ENCODE measurements at regions not wholly inside any gene's neighbourhood (a gene's known extent, or its start where the extent isn't known, plus 50 kb on each side); places are given as distances from the start of the nearest gene placed in this dataset.

GRCh38 chr6:144855375-144855774 is 570.2 kb downstream of the UTRN start:
- no peak for DNase-seq

DNA sequence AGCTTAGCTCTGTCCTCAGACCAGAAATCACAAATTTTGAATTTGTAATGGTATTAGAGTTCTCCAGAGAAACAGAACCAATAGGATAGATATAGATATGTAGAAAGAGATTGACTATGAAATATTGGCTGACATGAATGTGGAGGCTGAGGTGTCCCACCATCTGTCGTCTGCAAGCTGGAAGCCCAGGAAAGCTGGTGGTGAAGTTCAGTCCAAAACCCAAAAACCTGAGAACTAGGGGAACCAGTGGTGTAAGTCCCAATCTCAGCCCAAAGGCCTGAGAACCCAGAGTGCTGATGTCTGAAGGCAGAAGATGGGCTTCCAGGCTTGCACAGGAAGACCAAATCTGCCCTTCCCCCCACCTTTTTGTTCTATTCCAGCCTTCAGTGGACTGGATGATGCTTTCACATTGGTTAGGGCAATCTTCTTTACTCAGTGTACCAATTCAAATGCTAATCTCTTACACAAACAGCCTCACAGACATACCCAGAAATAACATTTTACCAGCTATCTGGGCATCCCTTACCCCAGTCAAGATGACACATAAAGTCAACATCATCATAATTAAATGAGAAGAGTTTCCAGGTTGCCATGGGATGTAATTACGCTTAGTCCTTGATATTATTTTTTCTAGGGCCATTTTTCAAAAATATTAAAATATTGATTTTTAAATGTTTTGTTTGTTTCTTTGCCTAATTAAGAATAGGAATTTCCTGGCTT is 570.8 kb downstream of the UTRN start:
- no peak for DNase-seq

- no peak for DNase-seq
These were observed 571.5 kb downstream of the UTRN start for GRCh38 chr6:144856622-144857021.

DNA sequence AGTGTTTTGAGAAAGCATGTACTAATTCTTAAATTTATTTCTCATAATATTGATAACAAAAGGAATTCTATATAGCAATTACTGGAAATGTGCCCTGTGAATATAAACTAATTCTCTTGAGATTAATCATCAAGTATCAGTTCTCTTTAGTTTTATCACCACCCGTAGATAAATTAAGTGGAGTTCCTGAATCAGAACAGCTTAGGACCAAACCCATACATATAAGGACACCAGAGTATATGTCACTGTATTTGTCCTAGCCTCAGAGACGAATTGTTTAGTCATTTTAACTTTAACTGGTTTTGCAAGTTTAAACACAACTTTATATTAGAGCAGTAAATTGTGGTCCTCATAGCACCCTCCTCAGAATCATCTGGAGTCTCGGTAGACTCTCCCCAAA is 572.0 kb downstream of the UTRN start:
- DNase-seq = no peak

GRCh38 chr6:144862769-144863168 is 577.6 kb downstream of the UTRN start:
- DNase-seq = no peak

GRCh38 chr6:144867761-144868160 is 582.6 kb downstream of the UTRN start:
- no peak for DNase-seq

DNA sequence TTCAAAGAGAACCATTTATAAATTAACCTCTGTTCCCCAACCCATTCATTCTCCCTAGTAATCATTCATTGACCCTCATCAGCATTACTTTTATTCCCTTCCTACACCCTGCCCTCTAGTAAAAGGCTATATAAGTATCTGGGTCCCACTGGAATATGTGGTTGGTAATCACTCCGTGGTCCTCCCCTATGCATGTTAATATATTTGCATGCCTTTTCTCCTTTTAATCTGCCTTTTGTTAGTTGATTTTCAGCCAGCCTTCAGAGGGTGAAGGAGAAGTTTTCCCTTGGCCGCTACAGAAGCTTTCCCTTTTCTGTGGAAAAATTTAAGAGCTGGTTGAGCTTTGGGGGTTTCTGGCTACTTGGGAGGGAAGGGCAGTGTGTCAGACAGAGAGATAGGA is 585.6 kb downstream of the UTRN start:
- DNase-seq = no peak

DNA sequence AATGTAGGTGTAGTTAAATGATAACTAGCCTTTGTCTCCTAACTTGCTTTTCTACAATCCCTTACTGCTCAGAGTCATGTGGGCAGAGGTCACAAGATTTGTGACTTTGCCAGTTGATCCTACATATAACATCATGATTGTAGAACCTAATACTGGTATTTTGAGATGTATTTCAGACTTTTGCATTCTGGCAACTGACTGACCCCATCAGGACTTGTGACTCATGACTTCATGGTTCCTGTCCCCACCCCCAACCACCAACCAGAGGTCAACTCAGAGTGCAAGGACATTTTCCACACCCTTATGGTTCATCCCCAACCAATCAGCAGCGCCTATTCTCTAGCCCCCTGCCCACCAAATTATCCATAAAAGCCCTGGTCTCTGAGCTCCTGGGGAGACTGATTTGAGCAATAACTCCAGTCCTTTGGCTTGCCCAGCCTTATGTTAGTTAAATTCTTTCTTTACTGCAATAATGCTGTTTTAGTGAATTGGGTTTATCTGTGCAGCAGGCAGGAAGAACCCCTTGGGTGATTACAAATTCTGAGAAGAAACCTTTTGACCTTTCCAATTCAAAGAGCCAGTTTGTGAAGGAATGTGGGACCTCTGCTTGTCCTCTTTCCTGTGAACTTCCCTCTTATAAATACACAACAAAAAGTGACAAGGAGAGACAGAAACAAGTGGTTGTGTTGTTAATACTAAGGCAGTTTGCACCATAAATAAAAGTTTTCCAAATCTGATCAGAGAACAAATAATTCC is 588.7 kb downstream of the UTRN start:
- DNase-seq = no peak

DNA sequence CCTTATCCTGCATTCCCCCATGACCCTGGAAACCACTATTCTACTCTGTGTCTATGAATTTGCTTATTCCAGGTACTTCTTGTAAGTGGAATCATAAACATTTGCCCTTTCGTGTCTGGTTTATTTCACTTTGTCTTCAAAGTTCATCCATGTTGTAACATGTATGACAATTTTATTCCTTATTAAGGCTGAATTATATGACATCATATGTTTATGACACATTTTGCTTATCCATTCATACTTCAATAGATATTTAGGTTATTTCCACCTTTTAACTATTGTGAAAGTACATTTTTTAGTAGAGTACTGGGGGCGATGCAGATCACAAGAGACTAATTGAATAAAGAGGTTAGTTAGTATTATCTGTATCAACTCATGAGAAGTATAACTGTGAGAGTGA is 591.6 kb downstream of the UTRN start:
- DNase-seq = no peak

DNA sequence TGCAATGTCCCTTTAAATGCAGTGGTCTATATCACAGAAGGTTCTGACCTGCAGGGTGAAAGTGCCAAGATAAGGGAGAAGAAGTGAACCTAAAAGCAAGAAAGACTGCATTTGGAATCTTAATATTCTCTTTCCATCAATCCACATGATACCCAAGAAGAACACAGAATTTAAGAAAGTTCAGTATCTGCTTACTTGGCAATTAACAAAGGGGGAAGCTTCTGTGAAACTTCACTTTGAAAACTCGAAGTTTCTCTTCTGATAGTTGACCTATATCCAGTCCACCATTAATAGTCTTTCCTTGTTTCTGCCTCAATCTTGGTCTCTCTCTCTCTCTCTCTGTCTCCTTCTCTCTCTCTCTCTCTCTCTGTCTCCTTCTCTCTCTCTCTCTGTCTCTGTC is 592.0 kb downstream of the UTRN start:
- DNase-seq = no peak

- DNase-seq = no peak
These were observed 593.4 kb downstream of the UTRN start for GRCh38 chr6:144878577-144878976.

GRCh38 chr6:144879436-144879835 is 594.3 kb downstream of the UTRN start:
- DNase-seq = no peak

DNA sequence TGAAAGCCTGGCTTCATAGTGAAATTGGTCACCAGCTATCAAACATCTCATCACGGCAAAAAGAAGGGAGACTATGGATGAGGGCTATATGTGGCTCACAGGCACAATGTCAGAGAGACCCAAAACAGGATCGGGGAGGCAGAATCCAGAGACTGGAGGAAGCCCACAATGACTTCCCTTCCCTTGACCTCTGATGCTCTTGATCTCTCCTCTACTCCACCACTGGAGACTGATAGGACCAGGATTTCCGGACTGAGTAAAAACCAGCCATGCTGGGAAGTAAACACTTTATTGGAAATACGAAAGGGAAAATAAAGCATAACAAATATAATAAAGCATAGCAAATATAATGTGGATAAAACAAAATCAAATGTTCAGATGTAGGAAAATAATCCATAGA is 597.3 kb downstream of the UTRN start:
- no peak for DNase-seq

- no peak for DNase-seq
These were observed 598.8 kb downstream of the UTRN start for GRCh38 chr6:144883915-144884314.

GRCh38 chr6:144885817-144886216 is 600.7 kb downstream of the UTRN start:
- DNase-seq = no peak

GRCh38 chr6:144886682-144887081 is 601.5 kb downstream of the UTRN start:
- DNase-seq = no peak

DNA sequence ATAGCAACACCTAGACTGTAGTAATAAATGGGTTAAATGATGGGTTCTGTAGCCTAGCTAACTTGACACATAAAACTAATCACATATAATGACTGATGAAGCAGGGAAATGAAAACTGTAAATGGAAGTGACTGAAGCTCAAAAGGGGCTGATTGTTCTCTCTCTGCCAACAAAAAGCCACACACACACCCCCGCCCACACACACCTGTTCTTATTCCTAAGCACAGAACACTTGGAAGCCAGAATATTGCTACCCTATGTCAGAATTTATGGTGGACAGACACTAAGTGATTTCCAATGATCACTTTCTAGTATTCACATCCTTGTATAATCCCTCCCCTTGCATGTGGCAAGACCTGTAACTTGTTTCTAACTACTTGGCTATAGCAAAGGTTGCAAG is 603.5 kb downstream of the UTRN start:
- no peak for DNase-seq

GRCh38 chr6:144893680-144894151 is 608.6 kb downstream of the UTRN start:
- no peak for DNase-seq

- no peak for DNase-seq
These were observed 609.1 kb downstream of the UTRN start for GRCh38 chr6:144894240-144894639.

DNA sequence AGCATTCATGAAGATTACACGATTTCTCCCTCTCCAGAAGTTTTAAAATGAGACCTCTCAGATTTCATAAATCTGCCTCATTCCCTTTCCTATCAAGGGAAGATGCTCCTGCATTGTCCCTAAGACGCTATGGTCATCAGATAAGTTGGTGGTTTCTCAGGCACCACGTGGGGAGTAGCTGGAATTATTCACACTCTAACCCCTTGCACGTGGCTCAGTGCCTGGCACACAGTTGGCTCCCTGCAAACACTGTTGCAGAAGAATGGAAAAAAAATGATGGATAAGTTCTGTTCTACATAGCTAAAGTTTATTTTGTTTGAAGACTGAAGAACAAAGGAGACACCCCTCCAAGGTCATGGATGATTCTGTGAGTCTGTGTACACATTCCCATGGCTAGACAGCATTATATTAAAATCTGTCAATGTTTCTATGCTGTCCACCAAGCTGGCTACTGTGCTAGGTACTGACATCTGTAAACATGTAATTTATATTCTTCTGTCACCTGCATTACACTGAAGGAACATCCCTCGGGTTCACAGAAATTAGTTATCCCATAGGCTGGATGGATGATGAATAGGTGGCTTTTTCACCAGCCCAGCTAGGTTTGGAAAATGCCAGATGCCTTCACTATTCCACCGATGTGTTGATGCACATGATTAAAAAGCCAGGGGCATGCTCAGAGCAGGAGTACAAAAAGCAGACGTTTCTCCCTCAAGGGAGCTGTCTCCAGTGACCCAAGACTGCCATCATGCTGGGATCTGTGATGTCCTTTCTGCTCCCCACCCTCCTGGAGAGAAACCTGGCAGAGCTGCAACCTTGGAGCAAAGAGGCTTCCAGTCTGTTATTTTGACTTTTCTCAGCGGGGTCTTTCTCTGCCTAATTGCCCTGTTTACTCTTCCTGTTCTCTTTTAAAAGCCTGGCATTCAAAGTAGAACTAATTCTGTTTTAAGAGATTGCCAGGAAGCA is 610.5 kb downstream of the UTRN start:
- DNase-seq = no peak

DNA sequence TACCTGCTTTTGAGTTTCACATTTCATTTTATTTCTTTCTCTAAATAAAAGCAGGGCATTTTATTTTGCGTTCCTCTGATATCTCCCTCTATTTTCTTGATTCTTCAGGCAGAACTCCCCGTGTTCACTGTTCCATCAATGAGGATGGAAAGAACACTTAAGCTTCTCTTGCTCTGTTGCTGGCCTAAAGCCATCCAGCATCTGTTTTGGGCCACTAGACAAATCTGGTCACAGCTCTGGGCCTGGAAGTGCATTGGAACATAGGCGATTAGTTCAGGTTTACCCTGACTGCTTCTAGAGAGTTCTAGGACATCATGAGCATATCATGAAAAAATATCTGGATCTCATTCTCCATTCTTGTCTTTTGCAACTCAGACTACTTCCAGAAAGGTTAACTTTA is 611.2 kb downstream of the UTRN start:
- DNase-seq = no peak

DNA sequence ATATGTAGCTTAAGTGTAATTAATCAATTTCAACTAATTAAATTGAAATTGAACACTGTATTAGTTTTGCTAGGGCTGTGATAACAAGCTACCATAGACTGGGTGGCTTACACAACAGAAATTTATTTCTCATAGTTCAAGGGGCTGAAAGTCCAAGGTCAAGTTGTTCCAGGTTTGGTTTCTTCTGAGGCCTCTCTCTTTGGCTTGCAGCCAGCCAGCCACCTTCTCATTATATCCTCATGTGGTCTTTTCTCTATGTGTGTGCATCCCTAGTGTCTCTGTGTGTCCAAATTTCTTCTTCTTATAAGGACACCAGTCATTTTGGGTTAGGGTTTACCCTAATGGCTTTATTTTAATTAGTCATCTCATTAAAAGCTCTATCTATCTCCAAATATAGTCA is 611.7 kb downstream of the UTRN start:
- DNase-seq = no peak

DNA sequence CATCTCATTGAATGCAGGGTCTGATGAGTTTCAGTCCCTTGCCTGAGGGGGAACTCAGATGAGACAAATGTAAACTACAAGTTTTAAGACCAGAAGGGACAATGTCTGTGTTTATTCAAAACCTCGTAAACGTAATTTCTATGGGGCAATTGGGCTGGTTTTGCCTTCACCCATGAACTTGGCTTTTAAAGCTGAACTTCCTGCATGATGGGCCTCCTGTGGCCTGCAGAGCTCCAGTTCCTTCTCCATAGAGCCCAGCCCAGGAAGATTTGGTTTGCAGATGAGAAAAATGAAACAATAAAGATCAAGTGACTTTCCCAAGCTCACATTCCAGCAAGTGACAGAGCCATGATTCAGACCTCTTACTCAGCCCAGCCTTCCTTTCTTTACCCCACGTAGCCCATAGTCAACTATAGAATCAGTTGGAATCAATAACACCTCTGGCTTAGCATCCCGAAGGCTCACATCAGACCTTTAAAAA is 612.3 kb downstream of the UTRN start:
- no peak for DNase-seq

All from midbrain (tissue), 1 donor.